ENCODE measurements at regions not wholly inside any gene's neighbourhood (a gene's known extent, or its start where the extent isn't known, plus 50 kb on each side); places are given as distances from the start of the nearest gene placed in this dataset.

GRCh38 chr14:101006008-101006407 is 102.5 kb upstream of the RTL1 start:
- no peak for TF ChIP-seq CTCF (IDR thresholded peaks at IDR 0.05)
- no peak for TF ChIP-seq POLR2A (IDR thresholded peaks at IDR 0.05)

Data from right lobe of liver (tissue), 4 donors.